GM18499 (cell line): ENCODE measurements at regions not wholly inside any gene's neighbourhood (a gene's known extent, or its start where the extent isn't known, plus 50 kb on each side); places are given as distances from the start of the nearest gene placed in this dataset.

Experiments used
- ATAC-seq: cut with Tn5 transposase; IDR thresholded peaks from one replicate; pipeline ENCODE4 v1.9.1; 2021; ENCODE audit warnings: moderate number of reproducible peaks; ENCODE audit not compliant: insufficient read depth, unreplicated experiment

DNA sequence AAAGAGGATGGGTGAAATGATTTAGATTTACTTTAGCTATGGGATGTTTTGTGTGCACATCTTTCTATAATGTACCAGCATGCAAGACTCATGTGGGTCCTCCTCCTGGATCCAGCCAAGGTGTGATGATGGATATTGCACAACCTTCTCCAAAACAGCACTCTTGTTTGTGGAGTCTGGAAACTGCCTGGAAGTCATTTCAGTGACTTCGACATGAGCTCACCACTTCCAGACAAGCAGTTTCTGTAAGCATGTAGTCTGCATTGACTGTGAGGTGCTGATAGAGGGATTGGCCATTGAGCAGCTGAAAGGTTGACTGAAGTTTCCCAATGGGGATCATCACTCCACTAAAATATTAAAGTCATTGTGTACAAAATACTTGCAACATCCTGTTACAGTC, 154.0 kb downstream of the TRIB2 start:
- ATAC-seq: no peak

DNA sequence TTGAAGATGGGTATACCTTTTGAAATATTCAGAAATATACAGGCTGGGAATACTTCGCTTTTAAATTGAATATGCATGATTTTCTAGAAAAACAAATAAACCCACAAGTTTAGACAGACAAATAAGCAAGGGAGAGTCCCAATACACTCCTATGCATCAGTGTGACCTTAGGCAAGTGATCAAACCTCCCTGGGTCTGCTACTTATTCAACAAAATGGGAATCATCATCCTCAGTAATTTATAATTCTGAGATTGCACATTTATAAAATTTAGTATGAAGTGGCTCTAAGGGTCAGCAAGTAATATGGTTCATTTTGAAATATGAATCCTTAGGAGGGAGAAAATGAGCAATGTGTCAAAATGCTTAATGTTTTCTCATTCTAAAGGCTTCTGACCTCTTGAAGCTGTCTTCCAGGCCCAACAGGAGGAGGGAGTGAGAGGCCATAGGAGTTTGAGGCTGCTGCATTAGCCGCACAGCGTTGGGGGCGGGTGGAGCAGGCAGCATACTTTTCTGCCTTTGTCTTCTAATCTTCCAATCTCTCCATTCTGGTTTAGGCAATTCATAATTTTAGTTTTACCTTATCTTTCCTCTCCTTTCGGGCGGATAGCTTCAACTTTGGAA, 155.1 kb downstream of the TRIB2 start:
- no peak for ATAC-seq

DNA sequence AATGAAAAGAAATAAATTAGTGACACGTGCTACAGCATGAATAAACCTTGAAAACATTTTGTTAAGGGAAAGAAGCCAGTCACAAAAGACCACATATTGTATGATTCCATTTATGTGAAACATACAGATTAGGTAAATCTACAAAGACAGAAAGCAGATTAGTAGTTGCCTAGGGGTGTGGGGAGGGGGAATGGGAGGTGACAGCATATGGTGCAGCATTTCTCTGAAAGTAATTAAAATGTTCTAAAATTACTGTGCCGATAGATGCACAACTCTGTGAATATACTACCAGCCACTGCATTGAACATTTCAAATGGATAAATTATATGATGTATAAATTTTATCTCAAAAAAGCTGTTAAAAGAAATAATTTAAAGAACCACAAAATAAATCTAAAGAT, 161.0 kb downstream of the TRIB2 start:
- no peak for ATAC-seq

DNA sequence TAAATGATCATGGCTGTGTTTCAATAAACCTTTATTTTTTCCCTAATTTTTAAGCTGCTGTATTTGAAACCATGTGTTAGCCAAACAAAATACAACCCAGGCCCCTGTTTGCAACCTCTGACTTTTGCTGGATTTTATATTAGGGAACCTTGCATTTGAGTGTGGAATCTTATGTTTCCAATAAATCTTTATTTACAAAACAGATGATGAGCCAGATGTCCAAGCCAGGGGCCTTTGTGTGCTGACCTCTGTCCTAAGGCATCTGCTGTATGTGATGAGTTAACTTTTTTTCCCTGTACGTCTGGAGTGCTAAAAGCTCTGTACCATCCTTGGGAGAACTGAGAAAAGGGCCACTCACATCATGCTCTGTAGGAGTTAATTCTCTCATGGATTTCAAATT, 162.9 kb downstream of the TRIB2 start:
- no peak for ATAC-seq

DNA sequence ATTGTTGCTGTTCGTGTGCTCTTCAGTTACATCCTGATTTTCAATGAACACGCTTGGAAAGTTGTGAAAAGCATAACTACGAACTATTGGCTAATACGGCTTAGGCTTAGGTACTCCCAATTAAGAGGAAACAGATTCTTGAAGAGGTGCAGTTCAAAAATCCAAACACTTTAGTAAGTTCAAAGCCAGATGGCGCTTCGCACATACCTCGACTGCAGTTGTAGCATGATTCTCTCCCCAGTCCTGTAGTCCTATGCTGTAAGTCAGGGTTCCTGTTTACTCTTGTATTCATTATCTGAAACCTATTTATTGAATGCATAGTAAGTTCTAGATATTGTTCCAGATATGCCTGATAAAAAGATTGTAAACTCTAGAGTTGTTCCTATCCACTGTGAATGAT, 165.2 kb downstream of the TRIB2 start:
- ATAC-seq: no peak

DNA sequence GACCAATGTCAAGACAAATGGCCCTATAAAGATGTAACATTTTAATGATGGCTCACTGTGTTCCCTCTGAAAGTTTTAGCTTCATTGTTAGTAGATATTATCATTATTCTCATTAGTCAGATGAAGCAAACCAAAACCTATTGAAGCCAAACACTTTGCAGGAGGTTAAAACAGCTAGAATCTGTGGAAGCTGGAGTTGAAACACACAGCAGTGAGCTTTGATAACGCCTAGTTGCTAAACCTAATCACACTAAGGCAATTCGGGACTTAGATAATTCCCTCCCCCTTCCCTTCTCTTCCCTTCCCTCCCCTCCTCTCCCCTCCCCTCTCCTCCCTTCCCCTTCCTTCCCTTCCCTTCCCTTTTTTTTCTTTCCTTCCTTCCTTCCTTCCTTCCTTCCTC, 165.7 kb downstream of the TRIB2 start:
- ATAC-seq: no peak

DNA sequence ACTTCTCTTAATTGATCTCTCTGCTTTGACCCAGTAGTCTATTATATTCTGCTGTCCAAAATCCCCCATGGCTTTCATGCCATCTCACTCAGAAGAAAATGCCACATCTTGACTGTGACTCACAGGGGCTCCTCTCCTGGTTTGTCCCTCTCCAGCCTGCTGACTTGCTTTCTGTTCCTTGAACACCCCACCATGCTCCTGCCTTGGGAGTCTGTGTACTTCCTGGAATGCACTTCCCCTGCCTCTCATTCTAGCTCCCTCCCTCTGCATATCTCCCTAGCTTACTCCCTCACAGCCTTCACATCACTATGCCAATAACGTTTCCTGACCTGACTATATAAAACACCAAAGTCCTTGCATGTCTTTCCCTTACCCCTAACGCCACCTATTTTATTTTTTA, 167.2 kb downstream of the TRIB2 start:
- ATAC-seq: no peak

DNA sequence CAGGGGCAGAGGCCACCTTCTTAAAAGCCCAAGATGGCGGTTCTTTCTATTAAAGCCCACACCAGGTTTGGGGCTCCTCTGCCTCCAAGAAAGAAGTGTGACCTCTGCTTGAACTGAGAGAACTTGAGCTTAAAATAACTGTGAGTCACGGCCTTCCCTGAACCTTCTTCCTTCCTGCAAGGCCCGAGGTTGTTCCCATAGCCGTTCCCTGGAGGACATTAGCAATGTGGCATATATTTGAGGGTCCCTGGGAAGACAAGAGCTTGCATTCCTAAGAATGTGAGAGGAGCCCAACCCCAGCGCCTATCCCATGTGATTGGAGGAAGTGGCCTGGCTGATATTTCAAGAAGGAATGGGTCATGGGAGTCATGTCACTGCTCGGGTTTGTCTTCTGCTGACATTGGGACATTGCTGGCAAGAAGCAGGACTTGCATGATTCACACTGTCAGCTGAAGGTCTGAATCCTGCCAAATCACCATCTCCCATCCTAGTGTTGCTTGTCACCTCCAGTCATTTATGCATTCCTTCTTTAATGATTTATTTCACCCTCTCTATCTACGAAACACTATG, 168.1 kb downstream of the TRIB2 start:
- no peak for ATAC-seq

DNA sequence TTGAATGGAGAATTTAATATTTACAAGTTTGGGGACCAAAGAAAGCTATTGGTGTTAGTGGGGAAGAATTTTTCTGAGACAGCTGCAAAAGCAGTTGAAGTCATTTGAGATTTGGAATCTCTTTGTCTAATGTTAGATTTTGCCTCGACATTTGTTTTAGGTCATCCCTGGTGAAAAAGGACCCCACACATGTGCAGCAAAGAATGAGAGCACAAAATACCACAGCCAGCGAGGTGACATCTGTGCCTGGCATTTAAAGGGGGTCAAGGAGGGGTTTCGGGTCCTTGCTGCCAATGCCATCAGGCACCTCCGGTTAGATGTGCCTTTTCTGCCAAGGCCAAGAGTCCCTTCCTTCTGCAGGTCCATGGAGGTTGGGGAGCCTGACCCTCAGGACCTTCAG, 173.3 kb downstream of the TRIB2 start:
- ATAC-seq: no peak

DNA sequence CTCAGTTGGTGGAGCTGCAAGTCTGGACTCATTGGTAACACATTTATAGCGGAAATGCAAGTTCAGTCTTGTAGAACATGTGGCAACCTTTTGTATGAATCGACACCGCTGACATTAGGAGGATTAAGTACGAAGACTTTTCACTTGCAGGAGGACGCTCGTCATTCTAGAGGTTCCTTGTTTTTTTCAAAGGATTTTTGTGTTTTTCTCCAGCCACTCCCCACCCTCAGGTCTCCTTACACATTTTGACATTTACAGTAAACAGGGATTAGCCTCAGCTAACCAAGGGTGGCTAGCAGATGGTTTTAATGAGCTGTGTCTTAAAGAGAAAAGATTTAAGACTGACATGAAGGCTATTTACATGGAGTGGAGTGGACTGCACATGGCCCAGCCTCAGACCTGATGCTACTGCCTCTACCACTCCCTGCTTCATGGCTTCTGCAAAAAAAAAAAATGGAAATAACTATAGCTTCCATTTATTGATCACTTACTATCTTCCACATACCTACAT, 173.8 kb downstream of the TRIB2 start:
- ATAC-seq: no peak

DNA sequence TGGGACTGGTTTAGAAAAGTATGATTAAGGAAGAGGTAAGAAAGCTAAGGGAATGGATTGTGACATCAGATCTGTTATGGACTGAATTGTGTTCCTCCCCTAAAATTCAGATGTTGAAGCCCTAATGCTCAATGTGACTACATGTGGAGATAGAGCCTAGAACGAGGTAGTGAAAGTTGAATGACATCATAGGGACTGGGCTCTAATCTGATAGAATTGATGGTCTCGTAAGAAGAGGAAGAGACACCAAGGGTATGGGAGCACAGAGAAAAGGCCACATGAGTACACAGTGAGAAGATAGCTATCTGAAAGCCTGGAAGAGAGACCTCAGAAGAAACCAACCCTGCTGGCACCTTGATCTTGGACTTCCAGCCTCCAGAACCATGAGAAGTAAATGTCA, 178.3 kb downstream of the TRIB2 start:
- ATAC-seq: no peak

DNA sequence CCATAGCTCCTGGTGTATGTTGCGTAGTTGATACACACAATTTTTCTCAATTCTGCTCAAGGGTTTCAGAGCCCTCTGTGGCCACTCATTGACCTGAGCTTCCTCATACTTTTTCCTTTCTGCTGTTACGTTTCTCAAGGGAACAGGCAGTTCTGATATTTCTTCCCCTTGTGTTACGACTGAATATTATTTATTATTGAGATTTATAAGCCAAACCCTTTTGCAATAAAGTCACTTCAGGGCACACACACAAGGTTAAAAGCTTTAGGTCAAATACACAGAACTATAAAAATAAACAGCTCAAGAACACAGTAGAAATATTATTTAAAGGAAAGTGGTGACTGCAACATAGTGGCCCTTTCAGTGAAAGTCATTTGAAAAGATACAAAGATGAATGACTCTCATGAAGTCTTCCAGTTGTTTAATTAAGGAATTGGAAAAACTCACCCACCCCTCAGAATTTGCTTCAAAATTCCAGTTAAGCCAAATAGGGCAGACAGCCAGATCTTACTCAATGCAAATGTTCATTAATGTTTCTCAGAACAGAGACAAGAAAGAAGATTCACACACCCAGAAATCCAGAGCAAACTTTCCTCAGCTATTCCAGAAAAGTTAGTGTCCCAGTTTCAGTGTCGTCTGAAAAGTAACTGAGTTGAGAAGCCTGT, 179.7 kb downstream of the TRIB2 start:
- ATAC-seq: no peak

DNA sequence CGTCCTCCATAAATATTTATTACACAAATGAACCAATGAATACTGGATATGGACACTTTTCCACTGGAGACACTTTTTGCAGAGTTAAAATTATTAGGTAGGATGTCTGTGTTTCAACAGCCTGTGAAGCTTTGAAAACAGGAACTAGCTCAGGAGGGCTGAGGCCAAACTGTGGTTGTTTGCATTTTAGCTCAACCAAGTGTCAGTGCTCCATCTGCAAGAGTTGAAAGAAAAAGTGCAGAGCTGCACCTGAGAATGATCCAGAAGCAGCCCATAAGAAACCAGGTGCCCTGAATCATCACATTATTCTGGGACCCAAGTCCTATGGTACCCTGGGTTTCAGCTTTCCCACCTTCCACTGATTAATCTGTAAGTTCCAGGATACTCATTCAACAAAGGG, 180.4 kb downstream of the TRIB2 start:
- ATAC-seq: no peak

DNA sequence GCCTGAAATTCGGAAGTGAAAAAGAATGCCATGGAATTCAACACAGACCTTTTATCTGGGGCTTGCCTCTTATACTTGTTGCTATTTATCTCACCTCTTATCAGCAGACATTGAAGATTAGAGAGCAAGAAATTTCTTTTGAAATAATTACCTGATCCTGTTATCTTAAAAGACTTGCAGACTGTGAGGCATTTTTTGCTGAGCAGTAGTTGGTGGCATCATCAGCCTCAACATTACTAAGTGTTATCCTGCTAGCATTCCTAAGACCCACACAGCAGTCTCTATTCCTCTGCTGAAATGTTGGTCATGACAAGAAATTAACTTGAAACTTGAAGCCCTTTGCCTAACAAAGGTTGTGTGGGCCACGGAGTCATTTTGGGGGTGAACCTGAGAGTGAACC, 186.5 kb downstream of the TRIB2 start:
- ATAC-seq: no peak

DNA sequence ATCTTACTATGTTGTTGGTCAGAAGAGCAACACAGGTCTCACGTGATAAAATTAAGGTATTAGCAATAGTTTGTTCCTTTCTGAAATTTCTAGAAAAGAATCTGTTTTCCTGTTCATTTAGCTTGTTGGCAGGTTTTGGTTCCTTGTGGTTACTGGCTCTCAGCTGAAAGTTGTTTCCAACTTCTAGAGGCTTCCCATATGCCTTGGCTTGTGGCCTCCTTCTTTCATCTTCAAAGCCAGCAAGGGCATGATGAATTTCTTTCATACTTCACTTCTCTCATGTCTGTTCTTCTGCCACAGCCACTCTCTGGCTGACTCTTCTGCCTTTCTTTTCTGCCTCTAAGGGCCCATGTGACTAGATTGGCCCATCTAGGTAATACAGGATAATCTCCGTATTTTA, 193.7 kb downstream of the TRIB2 start:
- no peak for ATAC-seq

DNA sequence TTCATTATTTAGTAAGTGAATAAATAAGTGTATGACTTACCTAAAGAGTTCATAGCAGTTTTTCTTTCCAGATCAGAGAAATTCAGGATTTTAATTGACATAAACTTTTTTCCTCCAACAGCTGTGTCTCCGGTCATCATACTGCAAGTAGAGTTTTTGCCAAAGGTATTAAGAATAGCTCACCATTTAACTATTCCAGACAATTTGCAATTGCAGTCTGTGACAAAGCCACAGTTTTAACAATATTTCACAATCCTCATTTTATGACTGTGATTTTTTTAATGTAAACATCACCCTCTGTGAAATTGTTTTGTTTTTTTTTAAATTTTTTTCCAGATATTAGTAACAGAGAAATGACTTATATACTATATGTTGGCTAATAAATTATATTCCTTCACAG, 199.1 kb downstream of the TRIB2 start:
- no peak for ATAC-seq

DNA sequence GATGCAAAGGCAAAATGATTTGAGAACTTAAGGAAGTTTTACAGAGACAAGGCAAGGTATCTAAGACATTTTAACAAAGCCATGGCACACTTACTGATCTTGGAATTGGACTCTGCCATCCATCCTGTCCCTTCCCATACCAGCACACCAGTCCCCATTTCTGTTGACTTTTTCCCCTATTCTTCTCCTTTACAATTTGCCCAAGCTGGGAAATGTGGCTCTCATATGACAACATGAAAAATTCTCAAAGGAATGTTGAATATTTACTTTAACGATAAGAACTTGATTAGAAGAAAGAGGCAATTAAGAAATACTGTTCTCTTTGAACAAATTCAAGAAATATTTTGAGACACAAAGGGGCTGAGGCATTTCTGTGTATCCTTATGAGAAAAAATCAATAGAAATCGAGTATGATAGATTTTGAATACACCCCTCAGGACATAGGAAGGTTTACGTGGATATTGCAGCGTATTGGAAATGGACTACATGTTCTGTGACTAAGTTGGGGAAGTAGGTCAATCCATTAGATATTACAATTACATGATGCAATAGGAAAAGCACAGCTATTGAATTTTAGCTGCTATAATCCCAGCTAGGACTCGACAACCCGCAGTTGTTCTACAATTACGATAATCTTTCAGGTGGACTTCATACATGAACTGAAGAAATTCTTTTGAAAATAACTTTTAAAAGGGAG, 201.6 kb downstream of the TRIB2 start:
- ATAC-seq: no peak

DNA sequence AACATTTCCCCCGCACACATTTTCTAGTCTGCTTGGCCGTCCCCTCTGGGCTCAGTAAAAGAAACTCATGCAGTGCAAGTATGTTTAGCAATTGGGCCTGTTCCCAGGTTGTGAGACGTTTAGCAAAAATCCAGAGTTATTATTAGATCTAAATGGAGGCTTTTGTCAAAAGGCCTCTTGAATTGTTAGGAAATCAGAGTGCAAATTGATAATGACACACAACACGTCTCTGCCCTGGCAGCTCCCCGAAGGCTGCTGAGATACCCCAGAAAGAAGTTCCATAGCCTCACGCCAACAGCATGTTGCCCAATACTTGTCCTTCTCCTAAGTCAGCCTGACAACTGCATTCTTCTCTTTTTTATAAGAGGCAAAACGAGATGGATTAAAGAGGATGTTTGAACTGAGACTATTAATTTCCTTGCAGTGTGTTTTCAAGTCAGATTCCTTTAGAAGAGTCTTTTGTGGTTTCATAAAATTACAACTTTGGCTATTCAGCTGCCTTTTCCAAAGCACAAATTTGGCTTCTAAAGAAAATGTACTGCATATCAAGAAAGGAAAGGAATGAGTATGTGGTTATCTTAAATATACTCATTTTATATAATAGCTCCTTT, 202.2 kb downstream of the TRIB2 start:
- ATAC-seq: no peak

DNA sequence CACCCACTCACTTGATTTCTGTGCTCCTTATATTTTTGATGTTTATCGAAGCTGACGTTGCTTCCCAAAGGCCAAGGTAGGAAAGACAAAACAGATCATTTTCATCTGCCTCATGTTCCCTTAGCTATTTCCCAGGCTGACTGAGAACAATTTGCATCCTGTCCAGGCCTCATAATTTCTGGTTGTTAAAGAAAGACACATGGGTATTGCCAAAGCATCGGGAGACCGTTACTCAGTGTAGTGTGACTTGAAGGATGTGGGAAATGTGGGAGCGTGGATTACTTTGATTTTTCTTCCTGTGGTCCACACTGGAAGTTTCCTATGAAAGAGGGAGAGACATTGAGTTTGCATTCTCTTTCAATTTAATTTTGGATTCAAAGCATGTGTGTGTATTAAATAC, 204.6 kb downstream of the TRIB2 start:
- no peak for ATAC-seq

DNA sequence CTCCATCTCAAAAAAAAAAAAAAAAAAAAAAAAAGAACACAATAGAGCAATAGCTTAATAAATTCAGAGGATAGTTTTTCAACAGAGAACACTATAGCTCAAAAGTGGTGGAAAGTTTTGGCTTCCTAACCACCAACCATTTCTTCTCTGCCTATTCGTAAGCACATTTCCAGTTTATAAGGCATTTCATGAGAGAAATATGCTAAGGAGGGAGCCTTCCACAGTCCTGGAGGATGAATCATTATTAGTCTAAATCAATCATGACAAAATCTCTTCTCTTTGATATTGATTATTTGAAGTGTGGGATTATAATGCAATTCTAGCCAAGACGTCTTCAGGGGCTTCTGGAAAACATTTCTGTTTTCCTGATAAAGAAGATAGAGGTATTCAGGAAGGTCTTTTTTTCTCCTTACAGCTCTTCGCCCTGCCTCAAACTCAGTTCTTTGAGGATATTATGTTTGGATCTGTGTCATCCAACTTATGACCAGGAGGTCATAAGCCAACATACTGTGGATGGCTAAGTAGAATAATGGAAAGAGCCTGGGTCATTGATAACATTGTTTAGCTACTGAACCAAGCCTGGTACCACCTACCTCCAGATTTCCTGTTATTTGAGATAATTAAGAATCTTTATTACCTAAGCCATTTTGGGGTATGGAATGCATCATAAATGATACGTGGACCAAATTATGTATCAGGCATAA, 207.3 kb downstream of the TRIB2 start:
- no peak for ATAC-seq
